Frontal cortex (tissue), 3 donors: ENCODE measurements at regions not wholly inside any gene's neighbourhood (a gene's known extent, or its start where the extent isn't known, plus 50 kb on each side); places are given as distances from the start of the nearest gene placed in this dataset.
"Not testable (repeated sequence)": the region's sequence is repeated elsewhere in the genome, so short reads cannot be mapped to it uniquely, and the experiment has no call there.

Experiments used
- DNase-seq, 2 donors: peaks; one replicate each; pipeline ENCODE4 v3.0.0; 2012; ENCODE audit warnings: low spot score in 2 of 2
- FAIRE-seq: peaks from 2 replicates; lab custom pipeline; 2012; peaks lifted over from hg19 to GRCh38; lab: Jason Lieb, UNC
- donor health status: control.
- donor health status: control.
- donor health status: control.

- DNase-seq: no peak
- no peak for FAIRE-seq
Measured at GRCh38 chr20:52056203-52057062, 135.1 kb downstream of the ZFP64 start.

DNA sequence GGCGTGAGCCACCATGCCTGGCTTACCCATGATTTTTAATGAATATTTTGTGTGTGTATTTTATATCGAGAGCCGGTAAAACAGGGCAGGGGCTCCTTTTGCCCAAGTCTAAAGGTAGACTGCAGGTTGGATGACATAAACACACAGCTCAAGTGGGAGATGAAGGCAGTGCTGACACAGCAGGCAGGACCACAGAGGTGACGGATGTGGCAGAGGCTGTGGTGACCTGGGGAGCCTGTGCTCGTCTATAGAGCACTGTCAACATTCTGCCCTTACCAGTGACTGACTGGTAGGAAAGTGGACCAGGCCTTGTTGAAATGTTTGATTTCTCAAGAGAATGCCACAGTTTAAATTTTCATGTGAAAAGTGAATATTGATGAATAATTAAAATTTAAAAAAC, 137.5 kb downstream of the ZFP64 start:
- DNase-seq (no peak), FAIRE-seq (no peak)

DNA sequence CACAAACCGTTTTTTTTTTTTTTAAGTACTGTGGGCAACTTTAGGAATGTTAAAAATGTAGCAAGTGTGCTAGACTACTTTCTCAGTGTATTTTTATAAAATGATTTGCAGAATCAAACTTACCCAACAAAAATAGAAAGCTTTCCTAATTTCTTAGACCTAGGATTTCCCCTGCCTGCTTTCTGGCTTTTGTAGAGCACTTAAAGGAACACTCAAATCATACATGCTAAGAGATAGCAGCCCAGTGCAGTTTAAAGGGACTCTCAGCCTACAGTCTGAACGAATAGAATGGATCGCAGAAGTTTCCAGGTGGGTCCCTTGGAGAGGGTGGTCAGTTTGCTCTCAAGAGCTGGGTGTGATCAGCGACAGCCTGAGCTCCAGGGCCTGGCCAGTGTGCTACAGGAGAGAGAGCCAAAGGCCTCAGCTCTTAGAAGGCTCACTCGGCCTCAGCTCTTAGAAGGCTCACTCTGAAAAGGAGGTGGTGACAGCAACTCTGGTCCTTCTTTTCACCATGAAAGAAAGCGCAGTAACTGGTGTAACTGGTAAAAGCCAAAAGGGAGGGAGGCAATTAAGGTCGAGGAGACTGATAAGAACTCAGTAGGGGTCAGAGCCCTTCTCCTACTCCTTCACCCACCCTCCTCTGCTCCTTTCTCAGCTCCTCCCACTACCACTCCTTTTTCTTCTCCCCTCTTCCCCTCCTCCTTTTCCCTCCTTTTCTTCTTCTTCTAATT, 142.4 kb downstream of the ZFP64 start:
- FAIRE-seq: no peak
- DNase-seq: no peak

DNA sequence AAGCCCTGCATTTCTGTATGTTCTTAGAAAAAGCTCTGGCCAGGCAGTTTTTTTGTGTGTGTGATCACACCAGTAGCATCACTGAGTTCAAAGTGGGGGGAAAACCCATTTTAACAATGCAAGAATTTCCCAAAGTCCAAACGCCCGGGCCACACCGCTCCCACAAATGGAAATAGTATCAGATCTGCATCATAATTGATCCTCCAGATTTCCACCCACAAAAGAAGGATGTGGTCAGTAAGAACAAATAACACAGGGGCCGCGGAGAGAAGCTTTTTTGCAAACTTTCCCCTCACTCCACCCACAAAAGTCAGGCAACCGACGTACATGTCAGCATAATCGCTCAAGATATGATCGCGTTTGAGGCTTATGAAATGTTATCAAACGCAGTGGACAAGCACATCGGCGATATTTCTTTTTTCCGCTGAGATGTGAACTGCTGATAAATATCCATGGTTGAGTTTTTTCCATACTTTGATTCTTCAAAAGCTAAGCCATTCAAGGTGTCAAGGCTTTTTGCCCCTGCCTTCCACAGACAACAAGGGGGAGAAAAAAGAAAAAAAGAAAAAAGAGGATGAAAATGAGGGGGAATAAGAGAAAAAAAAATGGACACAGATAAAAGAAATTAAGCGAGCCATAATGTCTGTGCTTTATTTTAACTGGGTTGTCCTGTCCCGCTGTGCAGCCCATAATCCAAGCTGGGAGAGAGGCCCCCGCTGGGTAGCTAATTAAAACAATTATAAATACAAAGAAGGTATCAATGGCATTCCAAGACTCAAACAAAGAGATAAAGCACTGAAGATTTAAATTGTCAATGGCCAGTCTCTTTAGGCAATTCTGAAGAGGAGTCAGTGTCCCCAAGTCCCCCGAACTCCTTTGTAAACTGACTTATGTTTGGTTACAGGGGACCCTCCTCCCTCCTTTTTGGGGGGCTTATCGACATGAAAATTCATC, 143.5 kb downstream of the ZFP64 start:
- no peak for FAIRE-seq
- DNase-seq: no peak

- FAIRE-seq: no peak
Measured at GRCh38 chr20:52041966-52042365, 149.6 kb downstream of the ZFP64 start.

GRCh38 chr20:52039790-52040189, 151.8 kb downstream of the ZFP64 start:
- FAIRE-seq (no peak), DNase-seq (no peak)

More at GRCh38 chr20:52041966-52042365, 149.6 kb downstream of the ZFP64 start:
- no peak for DNase-seq

DNA sequence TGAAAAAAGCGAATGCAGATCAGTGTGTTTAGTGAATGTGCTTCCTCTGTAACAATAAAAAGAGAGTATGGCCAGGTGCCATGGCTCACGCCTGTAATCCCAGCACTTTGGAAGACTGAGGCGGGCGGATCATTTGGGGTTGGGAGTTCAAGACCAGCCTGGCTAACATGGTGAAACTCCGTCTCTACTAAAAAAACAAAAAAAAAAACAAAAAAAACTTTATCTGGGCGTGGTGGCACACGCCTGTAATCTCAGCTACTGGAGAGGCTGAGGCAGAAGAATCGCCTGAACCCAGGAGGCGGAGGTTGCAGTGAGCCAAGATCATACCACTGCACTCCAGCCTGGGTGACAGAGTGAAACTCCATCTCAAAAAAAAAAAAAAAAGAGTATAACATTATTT, 152.9 kb downstream of the ZFP64 start:
- not testable (repeated sequence) for DNase-seq, FAIRE-seq

DNA sequence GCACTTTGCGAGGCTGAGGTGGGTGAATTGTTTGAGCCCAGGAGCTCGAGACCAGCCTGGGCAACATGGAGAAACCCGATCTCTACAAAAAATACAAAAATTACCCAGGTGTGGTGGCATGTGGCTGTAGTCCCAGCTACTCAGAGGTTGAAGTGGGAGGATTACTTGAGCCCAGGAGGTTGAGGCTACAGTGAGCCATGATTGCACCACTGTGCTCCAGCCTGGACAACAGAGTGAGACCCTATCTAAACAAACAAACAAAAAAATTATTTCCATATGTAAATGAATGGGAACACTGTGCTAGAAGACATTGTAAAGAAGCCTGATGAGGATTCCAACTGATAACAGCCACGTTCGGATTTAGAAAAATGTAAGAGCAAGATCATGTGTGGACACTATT, 154.2 kb downstream of the ZFP64 start:
- no peak for DNase-seq
- no peak for FAIRE-seq

DNA sequence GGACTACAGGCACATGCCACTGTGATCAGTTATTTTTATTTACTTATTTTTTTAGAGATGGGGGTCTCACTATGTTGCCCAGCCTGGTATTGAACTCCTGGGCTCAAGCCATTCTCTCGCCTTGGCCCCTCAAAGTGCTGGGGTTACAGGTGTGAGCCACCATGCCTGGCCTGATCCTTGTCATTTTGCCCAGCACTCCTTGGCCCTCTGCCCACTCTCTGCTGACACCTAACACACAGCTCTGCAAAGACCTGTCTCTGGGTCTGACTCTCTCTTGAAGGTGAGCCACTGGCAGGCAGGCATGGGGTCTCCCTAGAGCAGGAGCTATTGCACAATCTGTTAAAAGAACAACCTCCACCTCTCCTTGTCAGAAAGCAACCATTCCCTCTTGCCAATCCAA, 155.6 kb downstream of the ZFP64 start:
- no peak for FAIRE-seq
- DNase-seq: no peak

- FAIRE-seq (no peak), DNase-seq (no peak)
Measured at GRCh38 chr20:52035498-52035897, 156.1 kb downstream of the ZFP64 start.

GRCh38 chr20:52034581-52034980, 157.0 kb downstream of the ZFP64 start:
- DNase-seq (no peak), FAIRE-seq (no peak)

GRCh38 chr20:52033313-52033712, 158.3 kb downstream of the ZFP64 start:
- DNase-seq (no peak), FAIRE-seq (no peak)

DNA sequence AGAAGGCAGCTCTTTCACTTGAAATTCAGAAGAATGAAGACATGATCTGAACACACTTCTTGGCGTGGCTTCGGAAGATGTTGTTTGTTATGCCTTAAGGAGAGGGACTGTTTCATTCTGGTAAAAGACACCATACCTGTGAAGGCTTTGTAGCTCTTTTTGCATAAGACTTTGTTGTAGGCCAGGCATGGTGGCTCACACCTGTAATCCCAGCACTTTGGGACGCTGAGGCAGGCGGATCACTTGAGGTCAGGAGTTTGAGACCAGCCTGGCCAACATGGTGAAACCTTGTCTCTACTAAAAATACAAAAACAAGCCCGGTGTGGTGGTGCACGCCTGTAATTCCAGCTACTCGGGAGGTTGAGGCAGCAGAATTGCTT, 159.3 kb downstream of the ZFP64 start:
- FAIRE-seq, DNase-seq: not testable (repeated sequence)

DNA sequence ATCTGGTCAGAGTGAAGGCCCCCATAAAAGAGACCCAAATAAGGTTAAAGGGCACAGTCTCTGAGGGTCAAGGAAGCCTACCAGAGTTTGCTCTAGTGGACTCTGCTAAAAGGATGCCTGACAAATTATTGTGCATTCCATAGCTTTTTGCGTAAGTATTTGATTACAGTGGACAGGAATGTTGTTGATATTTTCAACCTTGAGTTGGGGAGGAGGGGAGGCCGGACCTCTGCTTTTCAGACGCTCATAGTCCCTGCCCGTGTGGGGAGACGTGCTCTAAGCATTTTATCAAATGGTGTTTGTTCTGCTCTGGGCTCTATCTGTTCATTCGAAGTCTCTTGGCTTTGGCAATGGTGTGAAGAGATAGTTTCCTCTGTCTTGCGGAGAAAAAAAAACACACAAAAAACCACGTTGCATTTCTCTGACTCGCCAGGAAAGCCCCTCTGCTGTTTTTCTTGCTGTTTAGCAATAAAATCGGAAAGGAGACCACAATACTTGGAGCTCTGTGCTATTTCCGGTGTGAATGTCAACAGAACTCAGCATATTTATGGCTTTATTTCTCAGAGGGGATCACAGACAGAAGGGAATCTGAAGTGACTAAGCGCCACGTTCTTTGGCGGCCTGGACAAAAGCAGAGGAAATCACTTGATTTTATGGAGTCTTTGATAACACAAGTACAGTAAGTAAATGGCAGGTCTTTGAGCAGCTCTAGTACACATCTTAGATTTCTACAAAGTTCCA, 159.8 kb downstream of the ZFP64 start:
- no peak for DNase-seq
- FAIRE-seq: no peak

DNA sequence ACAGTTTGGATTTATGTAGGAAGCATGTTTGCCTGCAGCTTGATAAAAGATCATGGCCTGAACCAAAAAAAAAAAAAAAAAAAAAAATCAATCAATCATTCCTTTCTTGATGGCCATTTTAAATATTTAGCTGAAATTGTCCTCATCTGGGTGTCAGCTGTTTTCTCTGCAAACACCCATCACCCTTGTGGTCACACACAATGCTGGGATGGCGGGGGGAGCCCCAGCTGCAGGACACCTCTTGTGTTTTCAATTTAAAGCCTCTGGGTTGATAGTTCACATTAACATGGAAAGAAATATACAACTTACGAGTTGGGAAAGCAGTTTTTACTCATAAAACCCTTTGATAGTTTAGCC, 160.4 kb downstream of the ZFP64 start:
- FAIRE-seq: no peak

DNA sequence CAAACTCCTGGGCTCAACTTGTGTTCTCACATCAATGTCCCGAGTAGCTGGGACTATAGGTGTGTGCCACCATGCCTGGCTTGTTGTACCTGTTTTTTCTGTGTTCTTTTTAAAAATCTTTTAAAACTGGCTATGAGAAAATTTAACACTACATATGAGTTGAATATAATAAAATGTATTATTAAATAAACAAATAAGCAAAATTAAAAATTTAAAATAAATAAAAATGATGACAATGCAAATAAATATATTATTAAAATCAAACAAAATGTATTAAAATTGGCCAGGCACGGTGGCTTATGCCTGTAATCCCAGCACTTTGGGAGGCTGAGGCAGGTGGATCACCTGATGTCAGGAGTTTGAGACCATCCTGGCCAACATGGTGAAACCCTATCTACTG, 162.4 kb downstream of the ZFP64 start:
- FAIRE-seq, DNase-seq: not testable (repeated sequence)

More for the DNA sequence above, 160.4 kb downstream of the ZFP64 start:
- DNase-seq: no peak

DNA sequence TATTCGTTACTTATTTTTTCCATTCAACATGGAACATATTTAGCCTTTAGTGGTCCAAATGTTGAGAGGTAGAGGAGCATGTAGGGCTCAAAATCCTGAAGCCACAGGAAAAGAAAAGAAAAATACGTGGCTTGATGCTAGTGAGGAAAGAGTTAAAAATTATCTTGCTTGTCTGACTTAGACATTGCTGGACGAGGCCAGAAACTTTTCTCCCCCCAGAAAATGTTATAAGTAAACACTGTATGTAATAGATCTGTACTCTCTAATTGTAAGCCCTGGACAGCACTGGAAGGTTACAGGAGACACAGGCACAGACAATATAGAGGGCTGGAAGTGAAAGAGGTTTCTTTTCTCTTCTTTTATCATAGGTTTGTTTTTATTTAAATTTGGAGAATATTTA, 165.6 kb downstream of the ZFP64 start:
- FAIRE-seq: no peak
- DNase-seq: no peak

- FAIRE-seq: no peak
- DNase-seq: no peak
Measured at GRCh38 chr20:52019313-52019712, 172.3 kb downstream of the ZFP64 start.

DNA sequence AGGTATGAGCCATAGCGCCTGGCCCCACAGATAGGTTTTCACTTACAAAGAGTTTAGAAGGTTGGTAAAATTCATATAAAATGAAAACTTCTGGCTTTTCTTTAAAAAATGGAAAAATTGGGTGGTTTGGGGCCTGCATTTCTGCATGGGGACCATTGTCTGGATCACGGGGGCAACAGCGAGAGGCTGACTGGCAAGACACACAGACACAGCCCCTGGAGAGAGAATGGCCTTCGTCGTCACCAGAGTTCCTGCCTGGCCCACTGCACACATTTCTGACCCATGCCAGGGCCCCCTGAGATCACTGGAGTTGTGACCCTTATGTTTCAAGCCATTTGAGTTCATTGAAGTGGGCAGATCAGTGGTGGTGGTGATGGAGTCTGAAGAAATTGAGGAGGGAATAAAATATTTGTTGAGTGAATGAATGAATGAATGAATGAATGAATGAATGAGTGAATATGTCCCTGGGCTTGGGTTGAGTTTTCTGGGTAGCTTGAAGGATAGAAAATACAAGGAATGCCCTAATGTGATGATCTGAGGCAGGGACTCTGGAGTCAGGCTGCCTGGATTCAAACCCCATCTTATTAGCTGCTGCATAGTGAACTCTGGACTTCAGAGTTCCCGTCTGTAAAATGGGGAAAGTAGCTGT, 173.8 kb downstream of the ZFP64 start:
- DNase-seq (no peak), FAIRE-seq (no peak)
